NCI-H748 (cell line): ENCODE measurements at regions not wholly inside any gene's neighbourhood (a gene's known extent, or its start where the extent isn't known, plus 50 kb on each side); places are given as distances from the start of the nearest gene placed in this dataset.

ENCODE experiments used
- DNase-seq: peaks from one replicate; lab custom pipeline; 2025; ENCODE audit not compliant: unreplicated experiment; lab: John Stamatoyannopoulos, UW

- no peak for DNase-seq
These were observed 786.2 kb upstream of the GJE1 start for GRCh38 chr6:141346535-141346934.

DNA sequence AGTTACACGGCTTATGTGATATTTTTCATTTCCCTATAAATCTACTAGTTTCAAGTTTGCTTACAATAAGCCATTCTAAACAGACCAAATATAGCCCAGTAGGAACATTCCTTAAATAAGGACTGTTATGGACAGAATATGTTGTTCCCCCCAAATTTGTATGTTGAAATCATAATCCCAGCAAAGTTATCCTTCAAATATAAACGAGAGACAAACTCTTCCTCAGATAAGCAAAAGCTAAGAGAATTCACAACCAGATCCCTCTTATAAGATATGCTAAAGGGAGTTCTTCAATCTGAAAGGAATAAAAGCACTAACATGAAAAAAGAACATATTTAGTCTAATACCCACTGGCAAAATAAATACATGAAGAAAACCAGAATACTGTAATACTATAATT is 795.5 kb upstream of the GJE1 start:
- DNase-seq: no peak

GRCh38 chr6:141335477-141336273 is 797.0 kb upstream of the GJE1 start:
- DNase-seq: no peak

- no peak for DNase-seq
These were observed 805.8 kb upstream of the GJE1 start for GRCh38 chr6:141326925-141327324.

GRCh38 chr6:141326426-141326825 is 806.3 kb upstream of the GJE1 start:
- peak; percentile 47 for DNase-seq

- no peak for DNase-seq
These were observed 811.0 kb upstream of the GJE1 start for GRCh38 chr6:141321493-141322347.

DNA sequence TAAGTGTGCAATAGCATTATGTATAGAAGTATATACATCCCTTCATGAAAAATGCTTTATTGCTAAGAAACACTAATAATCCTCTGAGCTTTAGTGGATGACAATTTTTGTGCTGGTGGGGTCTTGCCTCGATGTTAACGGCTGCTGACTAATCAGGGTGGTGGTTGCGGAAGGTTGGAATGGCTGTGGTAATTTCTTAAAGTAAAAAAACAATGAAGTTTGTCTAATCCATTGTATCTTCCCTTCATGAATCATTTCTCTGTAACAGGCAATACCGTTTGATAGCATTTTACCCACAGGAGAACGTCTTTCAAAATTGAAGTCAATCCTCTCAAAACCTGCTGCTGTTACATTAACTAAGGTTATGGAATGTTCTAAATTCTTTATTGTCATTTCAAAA is 816.5 kb upstream of the GJE1 start:
- DNase-seq: no peak

DNA sequence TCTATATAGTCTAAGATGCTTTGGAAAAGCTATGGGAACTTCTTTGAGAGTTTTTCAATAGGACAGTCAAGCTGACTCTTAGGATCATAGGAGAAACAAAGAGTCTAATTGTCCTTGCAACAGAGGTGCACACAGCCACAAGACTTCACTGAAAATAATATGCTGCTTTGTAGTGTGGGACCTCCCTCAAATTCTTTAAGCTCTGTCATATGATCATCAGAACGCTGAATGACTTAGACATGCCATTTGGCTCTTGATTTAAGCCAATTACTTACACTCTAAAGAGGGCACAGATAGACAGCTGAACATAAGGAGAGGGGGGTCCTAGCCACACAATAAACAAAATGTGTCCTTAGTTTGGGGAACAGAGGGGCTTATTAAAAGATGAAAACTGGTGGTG is 818.7 kb upstream of the GJE1 start:
- no peak for DNase-seq

GRCh38 chr6:141309295-141309694 is 823.4 kb upstream of the GJE1 start:
- DNase-seq: peak; percentile 62

GRCh38 chr6:141307309-141307998 is 825.3 kb upstream of the GJE1 start:
- DNase-seq: no peak

- DNase-seq: no peak
These were observed 828.8 kb upstream of the GJE1 start for GRCh38 chr6:141303907-141304306.

DNA sequence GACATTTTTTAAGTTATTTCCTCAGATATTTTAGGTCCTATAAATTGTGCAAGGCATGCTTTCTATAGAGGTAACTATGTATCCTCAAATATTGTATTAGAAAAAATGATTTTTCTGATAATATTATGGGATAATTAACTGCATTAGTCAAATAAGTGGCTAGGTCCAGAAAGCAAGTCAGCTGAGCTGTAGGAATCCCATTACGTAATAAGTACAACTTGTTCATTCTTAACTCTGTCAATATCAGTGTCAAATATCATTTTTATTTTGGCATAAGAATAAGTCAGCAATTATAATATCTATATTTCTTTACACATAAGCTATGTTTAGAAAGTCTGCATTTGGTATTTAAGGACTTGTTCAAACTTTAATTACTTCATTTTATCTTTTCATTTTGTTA is 830.9 kb upstream of the GJE1 start:
- DNase-seq: no peak

DNA sequence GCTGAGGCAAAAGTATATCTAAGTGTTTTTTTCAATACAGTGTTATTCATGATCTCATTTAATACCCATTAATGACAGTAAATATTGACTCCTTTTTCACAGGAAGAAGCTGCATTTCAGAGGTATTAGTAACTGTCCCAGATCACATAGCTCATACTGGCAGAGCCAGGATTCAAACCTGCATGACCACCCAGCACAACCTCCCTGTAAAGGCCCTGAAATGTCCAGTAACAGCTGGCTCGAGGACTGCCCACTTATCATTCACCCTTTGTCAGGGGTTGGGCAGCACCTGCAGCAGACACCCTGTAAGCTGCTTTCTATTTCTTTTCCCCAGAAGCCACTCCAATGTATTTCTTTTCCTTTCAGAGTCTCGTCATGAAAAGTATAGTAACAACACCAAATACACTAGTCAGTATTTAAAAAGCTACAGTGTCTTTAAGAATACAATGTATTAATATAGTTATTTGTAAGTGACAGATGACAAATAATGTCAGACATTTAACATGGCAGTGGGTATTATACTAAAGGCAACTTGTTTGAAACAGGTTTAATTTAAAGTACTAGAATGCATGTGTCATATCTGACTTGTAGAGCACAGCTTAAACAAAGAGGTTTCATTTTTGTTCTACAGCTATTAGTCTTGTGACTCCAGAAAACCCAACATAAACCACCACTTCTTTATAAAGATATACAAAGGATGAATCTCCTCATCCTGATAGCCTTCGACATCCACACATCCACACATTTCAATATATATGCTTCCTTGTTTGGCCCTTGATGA is 841.6 kb upstream of the GJE1 start:
- DNase-seq: peak; percentile 81

DNA sequence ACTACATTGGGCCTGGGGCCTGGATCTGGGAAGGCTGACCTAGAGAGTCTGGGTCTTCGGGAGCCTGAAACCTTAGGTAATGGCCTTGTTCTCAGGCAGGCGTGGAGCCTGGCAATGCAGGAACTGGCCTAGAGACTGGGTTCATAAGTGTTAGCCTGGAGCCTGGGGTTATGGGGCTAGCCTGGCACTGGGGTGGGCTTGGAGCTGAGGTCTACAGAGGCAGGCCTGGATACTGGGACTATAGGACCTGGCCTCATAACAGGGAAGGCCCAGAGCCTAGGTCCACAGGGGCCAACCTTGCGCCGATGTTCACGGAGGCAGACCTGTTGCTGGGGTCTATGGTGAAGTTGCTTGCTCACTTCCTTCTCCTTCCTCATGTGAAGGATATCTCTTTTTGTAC is 843.8 kb upstream of the GJE1 start:
- DNase-seq: no peak

- no peak for DNase-seq
These were observed 850.5 kb upstream of the GJE1 start for GRCh38 chr6:141282263-141282662.

- no peak for DNase-seq
These were observed 863.0 kb upstream of the GJE1 start for GRCh38 chr6:141269684-141270083.

DNA sequence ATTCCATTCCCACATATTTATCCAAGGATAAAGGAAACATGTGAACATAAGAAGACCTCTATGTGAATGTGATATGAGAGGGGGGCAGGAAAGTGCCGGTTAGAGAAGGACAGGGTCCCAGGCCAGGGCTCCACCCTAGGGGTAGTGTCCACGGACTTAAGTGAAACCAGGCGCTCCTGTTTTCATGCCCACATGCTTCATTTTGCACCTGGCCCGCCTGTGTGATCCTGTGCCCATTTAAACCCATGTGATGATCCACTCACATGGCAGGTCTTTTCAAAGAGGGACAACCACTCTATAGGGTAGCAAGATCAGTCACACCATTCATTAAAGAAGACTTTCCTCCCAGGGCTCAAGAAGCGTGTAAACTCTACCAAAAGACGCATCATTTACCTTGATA is 865.3 kb upstream of the GJE1 start:
- peak; percentile 11 for DNase-seq

GRCh38 chr6:141265756-141266623 is 866.7 kb upstream of the GJE1 start:
- DNase-seq: peak; percentile 56

DNA sequence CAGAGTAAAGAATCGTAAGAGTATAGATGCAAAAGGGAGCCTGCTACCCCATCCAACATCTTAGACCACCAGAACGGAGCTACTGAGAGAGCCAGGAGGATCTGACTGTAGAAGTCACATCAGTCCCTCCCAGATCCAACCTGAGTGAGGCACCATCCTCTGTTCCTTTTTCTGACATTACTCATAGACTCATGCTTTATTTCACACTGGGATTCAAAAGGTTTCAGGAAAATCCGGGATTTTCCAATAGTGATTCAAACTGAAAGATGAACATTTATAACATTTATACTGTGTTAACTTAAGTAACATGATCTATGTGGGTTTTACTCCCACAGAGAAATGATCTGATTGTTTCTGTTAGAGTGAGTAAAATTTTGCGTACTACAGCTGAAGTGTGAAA is 868.6 kb upstream of the GJE1 start:
- DNase-seq: no peak

DNA sequence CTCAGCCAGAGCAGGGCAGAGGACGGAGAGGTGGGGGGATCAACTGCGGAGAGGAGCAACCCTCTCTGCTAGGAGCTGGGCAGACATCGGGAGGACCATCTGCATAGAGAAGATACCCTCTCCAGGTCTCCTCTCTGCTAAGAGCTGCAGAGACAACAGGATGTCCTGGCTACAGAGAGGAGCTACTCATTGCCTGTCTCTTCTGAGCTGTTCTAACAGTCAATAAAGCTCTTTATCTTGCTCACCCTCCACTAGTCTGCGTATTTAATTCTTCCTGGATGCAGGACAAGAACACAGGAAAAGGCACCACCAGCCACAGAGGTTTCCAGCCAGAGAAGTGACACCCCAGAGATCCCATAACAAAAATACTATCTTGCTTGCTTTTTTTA is 871.1 kb upstream of the GJE1 start:
- no peak for DNase-seq
